HG03521 (cell line): ENCODE measurements at regions not wholly inside any gene's neighbourhood (a gene's known extent, or its start where the extent isn't known, plus 50 kb on each side); places are given as distances from the start of the nearest gene placed in this dataset.

Experiments used
- ATAC-seq: cut with Tn5 transposase; IDR thresholded peaks from one replicate; pipeline ENCODE4 v1.9.1; 2021; ENCODE audit warnings: mild to moderate bottlenecking, moderate library complexity; ENCODE audit not compliant: unreplicated experiment

DNA sequence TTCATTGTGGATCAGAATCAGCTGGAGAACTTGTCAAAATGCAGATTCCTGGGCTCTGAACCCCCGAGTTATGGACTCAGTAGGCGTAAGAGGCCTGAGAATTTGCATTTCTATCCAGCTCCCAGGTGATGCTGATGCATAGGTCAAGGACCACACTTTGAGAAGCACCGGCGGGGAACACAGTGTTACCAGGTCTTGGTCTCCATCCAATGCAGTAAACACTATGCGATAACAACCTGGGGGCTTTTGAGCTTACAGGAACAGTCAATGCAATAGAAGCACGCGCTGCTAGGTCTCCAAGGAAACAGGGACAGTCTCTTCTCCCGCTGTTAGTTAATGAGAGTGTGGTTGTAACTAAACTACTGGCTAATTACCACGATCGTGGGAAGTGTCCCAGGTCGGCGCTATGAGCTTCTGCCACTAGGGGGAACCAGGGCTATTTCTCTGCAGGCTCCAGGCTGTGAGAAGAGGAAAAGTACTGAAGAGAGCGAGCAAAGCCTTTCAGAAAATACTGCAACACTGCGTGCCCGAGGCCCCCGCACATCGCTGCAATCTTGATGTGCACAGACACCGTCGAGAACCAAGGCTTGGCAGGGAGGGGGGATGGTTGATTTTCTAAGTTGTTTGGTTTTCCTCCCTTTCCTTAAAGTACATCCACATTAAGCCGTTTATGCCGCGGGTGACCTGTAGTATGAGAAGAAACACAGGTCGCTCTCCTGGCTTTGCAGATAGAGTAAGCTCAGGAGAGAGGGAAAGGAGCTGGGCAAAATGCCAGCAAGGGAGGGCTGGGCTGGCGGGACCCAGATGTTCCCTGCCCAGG, 52.0 kb upstream of the KCNA1 start:
- peak; percentile 63 for ATAC-seq

DNA sequence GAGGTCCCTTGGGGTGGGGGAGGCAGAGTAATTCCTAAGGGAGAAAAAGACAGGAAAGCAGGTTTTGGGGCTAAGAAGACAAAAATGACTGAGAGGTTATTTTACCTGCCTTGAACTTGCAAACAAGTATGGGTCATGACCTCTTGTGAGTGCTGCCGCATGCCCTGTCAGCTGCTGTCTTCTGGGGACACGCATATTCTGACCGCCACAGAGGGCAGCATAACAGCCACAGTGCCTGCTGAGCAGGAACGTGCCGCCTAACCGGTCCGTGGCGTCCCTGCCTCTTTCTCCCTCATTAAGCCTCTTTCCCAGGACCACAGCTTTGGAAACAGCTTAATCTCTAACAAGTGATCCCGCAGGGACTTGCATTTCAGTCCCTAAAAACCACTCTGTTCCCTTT, 51.3 kb upstream of the KCNA1 start:
- ATAC-seq, result no peak

DNA sequence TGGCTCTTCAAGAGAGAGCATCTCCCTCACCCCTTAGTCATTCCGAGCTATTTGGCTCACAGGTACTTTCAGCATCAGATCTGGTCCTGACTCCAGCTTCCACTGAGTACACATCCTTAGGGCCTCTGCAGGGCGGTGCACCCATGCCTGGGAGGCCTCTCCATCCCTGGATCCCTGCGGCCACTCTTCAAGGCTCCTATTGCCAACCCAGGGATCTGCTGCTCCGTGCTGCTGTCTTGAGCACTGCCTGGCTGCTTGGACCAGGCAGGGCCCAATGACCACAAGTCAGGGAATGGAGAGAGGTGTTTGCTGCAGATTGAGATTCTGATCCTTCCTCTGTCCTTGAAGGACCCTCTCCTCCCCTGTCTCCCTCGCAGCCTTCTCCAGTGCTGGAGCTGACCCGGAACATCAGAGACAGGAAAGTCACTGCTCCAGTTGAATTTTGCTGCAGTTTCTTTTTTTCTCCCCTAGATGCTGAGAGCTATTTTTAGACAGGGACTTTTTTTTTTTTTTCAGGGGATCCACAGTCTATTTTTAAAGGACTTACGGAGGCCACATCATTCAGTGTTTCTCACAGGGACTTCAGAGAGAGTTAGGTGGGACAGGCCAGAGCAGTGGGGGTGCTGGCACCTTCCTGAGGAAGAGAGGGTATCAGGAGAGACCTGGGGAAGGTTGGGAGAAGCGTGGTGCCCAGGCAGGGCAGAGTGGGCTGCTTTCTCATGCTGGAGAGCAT, 50.1 kb upstream of the KCNA1 start:
- ATAC-seq, result no peak
